ENCODE measurements at regions not wholly inside any gene's neighbourhood (a gene's known extent, or its start where the extent isn't known, plus 50 kb on each side); places are given as distances from the start of the nearest gene placed in this dataset.

- no peak for DNase-seq
Measured at GRCh38 chr2:207458582-207458981, 71.2 kb upstream of the CREB1 start.

DNA sequence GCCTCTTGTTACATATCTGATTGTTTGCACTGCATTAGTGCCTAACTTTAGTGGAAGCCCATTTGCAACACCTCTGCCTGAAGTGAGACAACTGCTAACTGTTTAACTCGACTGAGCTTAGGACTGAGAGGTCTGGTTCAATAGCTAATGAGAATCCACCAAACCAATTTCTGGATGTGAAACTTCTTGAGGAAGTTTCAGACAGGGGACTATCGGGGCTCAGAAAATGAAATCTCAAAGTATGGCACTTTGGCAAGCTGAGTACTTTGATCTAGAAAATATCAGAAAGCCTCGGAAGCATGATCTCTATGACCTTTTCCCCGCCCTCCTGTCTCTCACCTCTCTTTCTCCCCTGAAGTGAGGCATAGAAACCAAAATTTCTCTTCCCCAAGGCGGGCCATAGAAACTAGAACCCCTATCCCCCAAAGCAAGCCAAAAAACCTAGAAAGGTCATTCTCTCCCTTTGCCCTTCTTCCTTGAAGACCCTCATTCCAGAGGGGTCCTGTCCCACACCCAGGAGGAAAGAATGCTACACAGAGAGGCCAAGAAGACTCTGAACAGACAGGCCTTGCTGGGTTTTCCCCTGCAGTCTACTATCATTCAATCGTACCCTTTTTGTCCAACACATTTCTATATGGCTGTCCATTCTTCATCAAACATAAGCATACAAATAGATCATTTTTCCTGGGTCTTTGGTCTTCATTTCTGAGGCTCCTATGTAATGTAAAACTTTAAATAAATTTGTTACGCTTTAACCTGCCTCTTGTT lies 69.6 kb upstream of the CREB1 start:
- DNase-seq = no peak

DNA sequence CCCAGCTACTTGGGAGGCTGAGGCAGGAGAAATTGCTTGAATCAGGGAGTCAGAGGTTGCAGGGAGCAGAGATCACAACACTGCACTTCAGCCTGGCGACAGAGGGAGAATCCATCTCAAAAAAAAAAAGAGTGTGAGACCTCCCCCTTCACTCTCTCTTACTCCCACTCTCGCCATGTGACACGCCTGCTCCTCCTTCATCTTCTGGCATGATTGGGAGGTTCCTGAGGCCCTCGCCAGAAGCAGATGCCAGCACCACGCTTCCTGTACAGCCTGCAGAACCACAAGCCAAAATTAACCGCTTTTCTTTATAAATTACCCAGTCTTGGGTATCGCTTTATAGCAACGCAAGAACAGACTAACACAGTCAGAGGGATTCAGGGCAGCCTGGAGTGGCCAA lies 66.3 kb upstream of the CREB1 start:
- DNase-seq = no peak

GRCh38 chr2:207464007-207464406 lies 65.8 kb upstream of the CREB1 start:
- no peak for DNase-seq

DNA sequence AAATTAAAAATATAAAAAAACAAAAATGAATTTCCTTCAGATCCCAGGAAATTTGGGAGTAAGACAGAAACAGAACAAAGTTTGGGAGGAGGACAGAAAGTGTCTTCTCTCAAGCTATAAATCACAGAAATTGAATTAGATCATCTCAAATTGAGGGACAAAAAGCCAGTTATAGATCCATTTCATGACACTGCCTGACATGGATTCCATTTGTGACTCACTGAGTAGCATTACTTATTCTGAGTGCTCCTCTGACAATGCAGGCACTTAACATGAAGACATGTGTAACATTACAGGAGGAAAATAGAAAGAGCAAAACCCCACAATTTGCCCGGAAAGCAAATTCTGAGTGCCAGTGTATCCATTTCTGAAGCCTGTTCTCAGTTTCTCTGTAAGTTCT lies 63.9 kb upstream of the CREB1 start:
- no peak for DNase-seq

GRCh38 chr2:207467716-207468347 lies 61.9 kb upstream of the CREB1 start:
- DNase-seq = peak; percentile 84

GRCh38 chr2:207468488-207468887 lies 61.3 kb upstream of the CREB1 start:
- DNase-seq = peak; percentile 61

- no peak for DNase-seq
Measured at GRCh38 chr2:207469451-207469850, 60.3 kb upstream of the CREB1 start.

DNA sequence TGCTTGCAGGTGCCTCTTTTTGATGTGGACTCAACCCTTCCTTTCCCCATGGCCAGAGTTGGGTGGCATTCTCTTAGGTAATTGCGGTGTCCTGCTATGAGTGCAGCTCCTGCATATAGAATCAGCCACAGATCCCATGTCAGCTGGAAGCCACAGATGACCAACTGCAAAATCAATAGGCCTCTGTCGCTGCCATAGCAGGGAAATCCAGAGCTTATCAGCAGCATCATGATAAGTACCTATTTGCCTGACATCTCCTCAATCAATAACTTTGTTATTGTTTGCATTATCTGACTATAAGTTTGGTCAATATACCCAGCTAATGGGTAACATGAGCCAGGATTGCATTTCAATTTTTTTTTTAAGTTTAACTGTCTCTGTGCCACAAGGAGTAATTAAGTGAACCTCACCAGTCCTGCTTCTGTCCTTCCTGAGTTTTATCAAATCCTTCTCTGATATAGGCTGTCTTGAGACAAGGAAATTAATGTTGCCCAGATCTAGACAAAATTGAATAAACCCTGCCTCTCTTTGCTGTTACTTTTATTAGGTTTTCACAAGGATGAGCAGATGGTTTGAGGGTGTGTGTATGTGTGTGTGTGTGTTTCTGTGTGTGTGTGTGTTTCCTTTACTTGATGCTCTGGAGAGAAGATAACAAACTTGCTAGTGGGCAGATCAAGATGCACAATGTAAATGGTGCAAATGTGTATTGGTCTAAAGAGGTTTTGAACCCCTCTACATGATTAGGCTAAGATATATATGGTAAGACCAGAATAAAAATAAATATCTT lies 59.6 kb upstream of the CREB1 start:
- DNase-seq = no peak

- no peak for DNase-seq
Measured at GRCh38 chr2:207471261-207471660, 58.5 kb upstream of the CREB1 start.

DNA sequence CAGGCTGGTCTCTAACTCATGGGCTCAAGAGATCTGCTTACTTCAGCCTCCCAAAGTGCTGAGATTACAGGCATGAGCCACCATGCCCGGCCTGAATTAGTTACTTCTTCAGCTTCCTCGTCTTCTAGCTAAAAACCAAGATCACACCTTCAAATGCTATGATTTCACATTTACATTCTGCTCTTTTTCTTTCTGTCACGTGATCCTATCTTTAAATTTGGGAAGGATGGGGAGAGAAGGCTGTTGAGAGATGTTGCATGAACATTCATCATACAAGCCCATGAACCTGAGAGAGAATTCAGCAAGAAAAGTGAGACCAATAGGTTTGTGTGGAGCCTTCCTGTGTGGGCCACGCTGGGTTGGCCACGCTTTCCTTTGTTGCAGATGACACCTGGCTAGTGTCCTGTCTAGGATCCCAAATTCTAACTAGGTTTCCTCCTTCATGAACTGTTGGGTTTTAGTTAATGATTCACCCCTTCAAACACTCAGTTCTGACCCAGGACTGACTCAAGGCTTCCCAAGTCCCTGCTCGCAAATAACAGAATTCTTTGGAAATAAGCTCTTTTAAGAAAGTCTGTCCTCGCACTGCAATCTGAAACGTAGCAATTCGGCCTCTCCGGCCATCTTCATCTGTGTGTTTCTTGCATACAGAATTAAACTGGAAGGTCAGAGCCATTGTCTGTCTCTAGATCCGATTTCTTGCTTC lies 57.3 kb upstream of the CREB1 start:
- no peak for DNase-seq

DNA sequence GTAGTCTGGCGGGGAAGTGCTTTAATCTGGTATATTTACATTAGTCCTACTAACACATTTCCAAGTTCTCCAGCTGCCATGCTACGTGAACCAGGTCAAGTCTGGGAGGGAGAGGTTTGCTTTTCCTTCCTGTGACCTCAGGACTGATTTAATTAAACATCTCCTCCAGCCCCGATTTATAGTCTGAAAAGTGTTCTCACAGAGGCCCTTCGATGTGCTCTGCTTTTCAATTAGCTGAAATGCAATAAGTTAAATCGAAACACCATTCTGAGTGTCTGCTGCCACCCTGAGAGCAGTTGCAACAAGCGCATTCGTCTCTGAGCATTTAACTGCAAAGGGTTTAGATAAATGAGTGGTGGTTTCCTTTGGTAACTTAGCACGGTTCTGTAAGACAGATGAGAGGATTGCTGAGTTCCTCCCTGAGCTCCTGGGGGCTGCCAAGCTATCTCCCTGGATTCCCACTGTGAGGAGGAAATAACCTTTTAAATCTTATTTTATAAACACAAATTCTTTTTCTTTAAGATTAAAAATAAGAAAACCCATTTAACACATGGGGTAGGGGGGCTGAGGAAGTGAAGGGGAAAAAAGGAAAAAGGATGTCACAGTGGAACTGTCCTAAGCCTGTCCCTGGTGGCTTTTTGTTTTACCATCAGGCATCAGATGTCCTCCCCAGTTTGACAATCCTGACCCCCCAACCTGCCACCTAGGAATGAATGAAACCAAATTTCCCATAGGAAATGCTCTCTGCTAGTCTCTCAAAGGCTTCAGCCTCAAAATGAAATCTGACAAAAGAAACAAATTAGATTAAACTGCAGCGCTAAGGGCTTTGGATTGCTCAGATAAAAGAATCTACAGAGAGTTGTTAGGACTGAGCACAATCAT lies 56.5 kb upstream of the CREB1 start:
- DNase-seq = peak; percentile 86

DNA sequence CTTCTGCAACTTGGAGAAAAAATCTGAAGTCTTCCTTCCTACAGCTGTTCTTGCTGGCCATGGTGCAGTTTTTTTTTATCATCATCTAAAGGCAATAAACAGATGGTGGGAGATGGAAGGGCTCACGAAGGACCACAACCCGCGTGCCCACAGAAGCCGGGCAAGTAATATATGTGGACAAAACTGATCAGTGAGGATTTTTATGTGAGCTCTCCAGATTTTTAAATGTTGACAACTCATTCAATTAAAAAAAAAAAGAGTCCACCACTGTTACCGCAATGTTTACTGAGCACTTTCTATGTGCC lies 55.9 kb upstream of the CREB1 start:
- DNase-seq = no peak

- peak; percentile 66 for DNase-seq
Measured at GRCh38 chr2:207474863-207475485, 54.8 kb upstream of the CREB1 start.

- DNase-seq = peak; percentile 35
Measured at GRCh38 chr2:207475546-207475945, 54.2 kb upstream of the CREB1 start.

DNA sequence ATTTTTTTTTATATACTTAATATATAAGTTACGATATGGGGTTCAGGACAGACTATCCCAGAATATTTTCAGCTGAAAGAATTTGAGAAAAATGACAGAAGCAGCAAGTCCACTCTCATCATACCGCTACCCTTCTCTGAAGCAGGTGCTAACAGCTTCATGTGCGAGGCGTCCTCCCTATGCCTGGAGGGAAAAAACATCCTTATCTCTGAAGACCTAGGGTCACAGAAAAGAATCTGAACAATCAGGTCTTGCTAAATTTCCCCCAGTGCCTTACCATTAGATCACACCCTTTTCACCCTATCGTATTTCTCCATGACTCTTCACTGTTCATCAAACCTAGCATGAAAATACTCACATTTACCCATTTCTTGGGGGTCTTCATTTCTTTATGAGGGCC lies 51.9 kb upstream of the CREB1 start:
- no peak for DNase-seq

DNA sequence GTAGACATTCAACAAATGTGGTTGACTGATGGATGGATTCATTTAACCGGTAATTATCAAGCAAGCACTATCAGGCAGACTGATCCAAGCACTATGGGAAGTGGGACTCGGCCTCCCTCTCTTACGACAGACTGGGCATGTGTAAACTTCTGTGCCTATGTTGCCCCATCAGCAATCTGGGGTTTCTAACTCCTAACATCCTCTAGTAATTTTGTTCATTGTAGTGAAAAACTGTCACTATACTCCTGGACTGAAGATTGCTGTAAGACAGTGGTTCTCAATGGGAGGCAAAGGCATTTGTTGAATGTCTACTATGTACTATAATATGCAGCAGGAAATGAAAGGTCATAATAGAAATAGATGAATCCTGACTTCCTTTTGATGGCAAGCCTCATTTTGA lies 51.2 kb upstream of the CREB1 start:
- DNase-seq = peak; percentile 49

DNA sequence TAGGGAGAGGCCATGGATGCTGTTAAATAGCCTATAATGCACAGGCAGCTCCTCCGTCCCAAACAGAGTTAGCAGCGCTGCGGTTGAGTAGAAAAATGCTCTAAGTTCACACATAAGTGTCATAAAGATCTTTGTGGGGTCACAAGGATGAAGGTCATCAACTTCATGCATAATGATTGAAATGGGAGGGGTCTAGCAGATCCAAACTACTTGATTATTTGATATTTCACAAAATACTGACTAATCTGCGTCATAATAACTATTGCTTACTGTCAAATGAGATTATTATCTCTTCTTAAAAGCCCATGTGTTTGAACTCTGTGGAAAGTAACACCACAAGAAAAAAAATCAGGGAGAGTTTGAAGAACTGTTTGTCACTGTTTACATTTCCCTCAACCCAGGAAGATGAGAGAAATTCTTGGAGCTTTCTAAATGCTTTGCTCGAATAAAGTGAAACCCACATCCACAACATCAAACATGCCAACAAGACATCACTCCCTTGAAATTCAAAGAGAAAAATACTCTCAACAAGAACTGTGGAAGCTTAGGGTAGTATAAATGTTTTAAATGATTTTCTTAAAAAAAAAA lies 50.5 kb upstream of the CREB1 start:
- DNase-seq = peak; percentile 63
